RWPE2 (cell line): ENCODE measurements at regions not wholly inside any gene's neighbourhood (a gene's known extent, or its start where the extent isn't known, plus 50 kb on each side); places are given as distances from the start of the nearest gene placed in this dataset.

Experiments used
- ATAC-seq: fragments of 200-7000 bp; cut with Tn5 transposase; 3 replicates; pipeline ENCODE4 v1.9.1; 2021; ENCODE audit warnings: low read depth
- DNase-seq: peaks from one replicate; pipeline ENCODE4 v3.0.0-alpha.2; 2020; ENCODE audit warnings: low spot score
- H3K27ac ChIP-seq: fragments of 450-650 bp; 2 replicates; pipeline ENCODE4 v1.5.1; 2017; ENCODE audit warnings: mild to moderate bottlenecking; ENCODE audit not compliant: poor library complexity, severe bottlenecking
- H3K27me3 ChIP-seq: fragments of 250-450 bp; sonication (Bioruptor Pico); 2 replicates; pipeline ENCODE4 v1.5.1; 2021; ENCODE audit warnings: mild to moderate bottlenecking, moderate library complexity; ENCODE audit not compliant: insufficient read depth, poor library complexity, severe bottlenecking
- H3K36me3 ChIP-seq: fragments of 250-450 bp; sonication (Bioruptor Pico); 2 replicates; pipeline ENCODE4 v1.5.1; 2020; ENCODE audit warnings: low read depth, mild to moderate bottlenecking, moderate library complexity
- H3K4me1 ChIP-seq: fragments of 250-450 bp; sonication (Bioruptor Pico); 2 replicates; pipeline ENCODE4 v1.5.1; 2021; ENCODE audit warnings: mild to moderate bottlenecking, moderate library complexity; ENCODE audit not compliant: insufficient read depth, poor library complexity, severe bottlenecking
- H3K4me3 ChIP-seq: fragments of 250-450 bp; sonication (Bioruptor Pico); 2 replicates; pipeline ENCODE4 v1.5.1; 2021; ENCODE audit warnings: mild to moderate bottlenecking, moderate library complexity; ENCODE audit not compliant: severe bottlenecking
- H3K9me3 ChIP-seq: fragments of 250-450 bp; sonication (Bioruptor Pico); 2 replicates; pipeline ENCODE4 v1.5.1; 2021; ENCODE audit warnings: mild to moderate bottlenecking, moderate library complexity; ENCODE audit not compliant: severe bottlenecking
- TF ChIP-seq, protein P1 (sequence below): fragments of 450-650 bp; IDR thresholded peaks from one replicate; pipeline ENCODE4 v1.5.1; 2017; ENCODE audit warnings: mild to moderate bottlenecking, moderate library complexity; ENCODE audit not compliant: poor library complexity, severe bottlenecking

DNA sequence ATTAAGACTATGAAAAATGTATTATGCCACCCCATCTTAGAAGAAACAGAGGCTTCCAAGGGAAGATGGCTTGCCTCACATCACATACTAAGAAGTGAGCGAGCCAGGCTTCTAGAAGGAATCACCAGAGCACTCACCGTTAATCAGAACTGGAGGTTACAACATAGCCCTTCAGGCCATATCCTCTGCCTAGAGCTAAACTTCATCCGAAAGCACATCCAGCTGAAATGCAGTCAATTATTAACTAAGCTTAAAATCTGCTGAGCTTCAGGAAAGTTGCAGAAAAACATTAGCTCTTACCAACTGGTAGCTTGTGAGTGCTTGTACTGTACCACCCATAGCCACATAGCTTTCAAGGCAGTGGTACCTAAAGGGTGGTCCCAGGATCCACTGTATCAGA lies 483.2 kb downstream of the TBL1XR1 start:
- ATAC-seq (no peak), DNase-seq (no peak)
- H3K4me3 ChIP-seq = no peak overlapping the region
- TF ChIP-seq, protein P1, sequence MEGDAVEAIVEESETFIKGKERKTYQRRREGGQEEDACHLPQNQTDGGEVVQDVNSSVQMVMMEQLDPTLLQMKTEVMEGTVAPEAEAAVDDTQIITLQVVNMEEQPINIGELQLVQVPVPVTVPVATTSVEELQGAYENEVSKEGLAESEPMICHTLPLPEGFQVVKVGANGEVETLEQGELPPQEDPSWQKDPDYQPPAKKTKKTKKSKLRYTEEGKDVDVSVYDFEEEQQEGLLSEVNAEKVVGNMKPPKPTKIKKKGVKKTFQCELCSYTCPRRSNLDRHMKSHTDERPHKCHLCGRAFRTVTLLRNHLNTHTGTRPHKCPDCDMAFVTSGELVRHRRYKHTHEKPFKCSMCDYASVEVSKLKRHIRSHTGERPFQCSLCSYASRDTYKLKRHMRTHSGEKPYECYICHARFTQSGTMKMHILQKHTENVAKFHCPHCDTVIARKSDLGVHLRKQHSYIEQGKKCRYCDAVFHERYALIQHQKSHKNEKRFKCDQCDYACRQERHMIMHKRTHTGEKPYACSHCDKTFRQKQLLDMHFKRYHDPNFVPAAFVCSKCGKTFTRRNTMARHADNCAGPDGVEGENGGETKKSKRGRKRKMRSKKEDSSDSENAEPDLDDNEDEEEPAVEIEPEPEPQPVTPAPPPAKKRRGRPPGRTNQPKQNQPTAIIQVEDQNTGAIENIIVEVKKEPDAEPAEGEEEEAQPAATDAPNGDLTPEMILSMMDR = no peak
- H3K27ac ChIP-seq = no peak overlapping the region
- H3K4me1 ChIP-seq = no peaks in the 10 kb centered on the region
- H3K9me3 ChIP-seq = no peaks in the 10 kb centered on the region
- H3K36me3 ChIP-seq = no peaks in the 10 kb centered on the region
- H3K27me3 ChIP-seq = peaks cover 7% of the 10 kb centered on the region

DNA sequence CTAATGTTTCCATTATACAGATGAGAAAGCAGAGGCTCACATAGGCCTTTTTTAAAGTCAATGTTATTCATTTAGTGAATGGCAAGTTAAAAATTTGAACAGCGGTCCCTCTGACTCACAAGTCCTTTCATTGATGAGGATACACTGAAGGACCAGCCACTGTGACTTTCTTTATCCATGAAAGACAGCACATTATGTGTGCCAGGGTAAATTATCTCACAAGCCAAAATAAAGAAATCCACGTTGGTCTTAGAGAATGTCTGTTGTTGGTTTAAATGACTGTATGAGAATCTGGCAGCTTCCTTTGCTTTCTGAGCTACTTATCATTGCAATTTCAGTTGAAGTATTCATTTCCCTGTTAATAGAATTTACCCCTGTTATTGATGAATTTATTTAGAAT lies 485.1 kb downstream of the TBL1XR1 start:
- TF ChIP-seq, protein P1 = no peak
- no peak for ATAC-seq
- H3K27ac ChIP-seq = no peak overlapping the region
- no peaks in the 10 kb centered on the region for H3K9me3 ChIP-seq
- H3K4me3 ChIP-seq = no peak overlapping the region
- no peaks in the 10 kb centered on the region for H3K36me3 ChIP-seq
- H3K4me1 ChIP-seq = no peaks in the 10 kb centered on the region
- H3K27me3 ChIP-seq = peaks cover 7% of the 10 kb centered on the region
- DNase-seq = no peak

DNA sequence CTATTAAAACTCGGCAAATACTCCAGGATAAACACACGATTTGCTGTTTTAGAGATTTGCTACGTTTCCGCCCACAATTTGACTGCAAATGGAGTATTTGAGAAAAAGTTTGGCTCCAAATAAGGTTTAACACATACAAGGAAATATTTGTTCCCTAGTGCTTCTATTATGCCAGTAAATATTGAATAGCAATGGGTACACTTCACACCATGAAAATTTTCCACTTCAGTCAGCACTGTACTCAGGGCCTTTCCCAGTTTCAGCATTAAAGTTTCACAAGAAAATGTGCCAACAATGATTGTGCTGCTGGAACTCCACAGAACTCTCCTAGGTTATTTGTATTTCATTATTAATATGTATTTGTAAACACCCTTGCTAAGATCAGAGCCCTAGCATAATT lies 498.0 kb downstream of the TBL1XR1 start:
- H3K4me3 ChIP-seq = no peak overlapping the region
- TF ChIP-seq, protein P1 = no peak
- H3K4me1 ChIP-seq = no peaks in the 10 kb centered on the region
- no peaks in the 10 kb centered on the region for H3K36me3 ChIP-seq
- H3K27ac ChIP-seq = no peak overlapping the region
- no peak for ATAC-seq
- H3K27me3 ChIP-seq = peaks cover 6% of the 10 kb centered on the region
- H3K9me3 ChIP-seq = no peaks in the 10 kb centered on the region
- DNase-seq = no peak

DNA sequence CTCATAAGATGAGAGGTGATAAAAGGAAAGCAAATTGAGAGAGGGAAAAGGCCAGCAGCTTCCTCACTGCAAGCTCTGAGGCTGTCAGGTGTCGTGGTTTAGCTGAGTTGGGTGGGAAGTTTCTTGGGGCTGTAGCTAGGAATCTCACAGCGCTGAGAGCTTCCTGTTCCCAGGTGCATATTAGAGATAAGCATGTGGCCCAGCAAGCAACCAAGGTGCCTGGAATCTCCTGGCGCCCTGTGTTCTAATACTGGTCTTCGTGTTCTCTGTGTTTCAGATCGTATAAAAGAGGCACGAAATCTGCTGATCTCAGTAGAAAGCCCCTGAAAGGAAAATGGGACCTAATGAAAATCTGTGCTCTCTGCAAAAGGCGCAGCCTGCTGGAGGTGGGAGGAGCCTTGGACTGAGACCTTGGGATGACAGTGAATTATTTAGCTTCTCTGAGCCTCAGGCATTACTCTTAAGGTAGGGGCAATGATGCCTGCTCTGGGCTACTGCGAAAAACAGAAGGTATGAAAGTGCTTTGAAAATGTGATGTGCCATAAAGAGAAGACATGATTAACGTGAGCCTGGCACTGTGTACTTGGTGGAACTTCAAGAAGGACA lies 499.9 kb downstream of the TBL1XR1 start:
- DNase-seq (no peak), ATAC-seq (no peak)
- H3K36me3 ChIP-seq = no peaks in the 10 kb centered on the region
- H3K9me3 ChIP-seq = no peaks in the 10 kb centered on the region
- peaks cover 6% of the 10 kb centered on the region for H3K27me3 ChIP-seq
- H3K27ac ChIP-seq = no peak overlapping the region
- no peaks in the 10 kb centered on the region for H3K4me1 ChIP-seq
- TF ChIP-seq, protein P1 = no peak
- no peak overlapping the region for H3K4me3 ChIP-seq

DNA sequence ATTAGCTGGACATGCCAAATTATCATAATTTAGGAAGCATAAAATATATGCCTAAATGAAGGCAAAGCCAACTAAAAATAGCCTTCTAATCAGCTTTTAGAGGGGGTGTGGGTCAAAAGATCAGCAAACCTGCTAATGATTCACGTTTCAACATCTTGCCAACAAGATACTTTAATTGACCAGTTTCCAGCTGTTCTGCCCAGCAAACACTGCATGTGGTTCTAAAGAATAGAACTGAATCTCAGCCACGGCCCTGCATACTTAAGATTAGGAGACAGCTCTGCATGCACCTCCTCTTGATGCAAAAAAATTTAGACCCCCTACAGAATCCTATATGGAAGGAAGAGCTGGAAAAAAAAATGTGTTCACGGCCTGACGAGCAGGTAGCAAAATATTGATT lies 500.5 kb downstream of the TBL1XR1 start:
- Histone ChIP-seq H3K27me3 (peaks cover 6% of the 10 kb centered on the region), H3K36me3 (no peaks in the 10 kb centered on the region), H3K27ac (no peak overlapping the region), H3K4me3 (no peak overlapping the region), H3K4me1 (no peaks in the 10 kb centered on the region), H3K9me3 (no peaks in the 10 kb centered on the region)
- TF ChIP-seq, protein P1 = no peak
- DNase-seq (no peak), ATAC-seq (no peak)
